Large intestine (tissue), 3 donors: ENCODE measurements at regions not wholly inside any gene's neighbourhood (a gene's known extent, or its start where the extent isn't known, plus 50 kb on each side); places are given as distances from the start of the nearest gene placed in this dataset.

Source experiments
- DNase-seq, 2 donors: peaks; one replicate each; pipeline versions ENCODE4 v3.0.0 to v3.0.0-alpha.2; 2013
- H3K27ac ChIP-seq: one replicate; pipeline ENCODE4 v1.5.1; 2013; ENCODE audit warnings: low read length
- H3K27me3 ChIP-seq: 2 replicates; pipeline ENCODE4 v1.6.1; 2013; ENCODE audit warnings: low read length; ENCODE audit not compliant: control insufficient read depth, insufficient read depth
- H3K36me3 ChIP-seq: 2 replicates; pipeline ENCODE4 v1.6.1; 2013; ENCODE audit warnings: low read length; ENCODE audit not compliant: control insufficient read depth, insufficient read depth
- H3K4me1 ChIP-seq: one replicate; pipeline ENCODE4 v1.6.1; 2013; ENCODE audit warnings: low read length; ENCODE audit not compliant: control insufficient read depth, insufficient read depth
- H3K4me3 ChIP-seq: one replicate; pipeline ENCODE4 v1.5.1; 2013; ENCODE audit warnings: low read length
- H3K9me3 ChIP-seq: one replicate; pipeline ENCODE4 v1.6.1; 2013; ENCODE audit warnings: mild to moderate bottlenecking, low read depth, low read length, moderate library complexity; ENCODE audit not compliant: control insufficient read depth
- WGBS: methylation state at CpG from one replicate; pipeline ENCODE4 v1.1.5; 2013; ENCODE audit warnings: low lambda C conversion rate; ENCODE audit not compliant: insufficient coverage; 5-methylcytosine and 5-hydroxymethylcytosine counted together

- DNase-seq = no peak
- H3K9me3 ChIP-seq = no peaks in the 10 kb centered on the region
- 100% methylated on average over 1 of the region's 3 CpGs for WGBS
- no peaks in the 10 kb centered on the region for H3K36me3 ChIP-seq
- no peaks in the 10 kb centered on the region for H3K27me3 ChIP-seq
- no peaks in the 10 kb centered on the region for H3K4me1 ChIP-seq
- H3K4me3 ChIP-seq = no peak overlapping the region
- H3K27ac ChIP-seq = no peak overlapping the region
Observed at GRCh38 chr2:123481406-123481805, 543.7 kb upstream of the CNTNAP5 start.

GRCh38 chr2:123485056-123485455 is 540.0 kb upstream of the CNTNAP5 start:
- Histone ChIP-seq H3K27ac (no peak overlapping the region), H3K4me1 (no peaks in the 10 kb centered on the region), H3K9me3 (no peaks in the 10 kb centered on the region), H3K27me3 (no peaks in the 10 kb centered on the region), H3K36me3 (no peaks in the 10 kb centered on the region), H3K4me3 (no peak overlapping the region)
- no CpG with 5 or more reads among the region's 1 CpG for WGBS
- DNase-seq = no peak

GRCh38 chr2:123493687-123494086 is 531.4 kb upstream of the CNTNAP5 start:
- Histone ChIP-seq H3K27ac (no peak overlapping the region), H3K9me3 (no peaks in the 10 kb centered on the region), H3K4me1 (no peaks in the 10 kb centered on the region), H3K36me3 (no peaks in the 10 kb centered on the region), H3K4me3 (no peak overlapping the region), H3K27me3 (no peaks in the 10 kb centered on the region)
- no peak for DNase-seq
- no CpG with 5 or more reads among the region's 1 CpG for WGBS

GRCh38 chr2:123495241-123495640 is 529.8 kb upstream of the CNTNAP5 start:
- no peak overlapping the region for H3K4me3 ChIP-seq
- no peak overlapping the region for H3K27ac ChIP-seq
- H3K27me3 ChIP-seq = no peaks in the 10 kb centered on the region
- H3K36me3 ChIP-seq = no peaks in the 10 kb centered on the region
- no peaks in the 10 kb centered on the region for H3K9me3 ChIP-seq
- no peaks in the 10 kb centered on the region for H3K4me1 ChIP-seq
- WGBS = no CpG with 5 or more reads among the region's 3 CpGs
- DNase-seq = no peak

- Histone ChIP-seq H3K27me3 (no peaks in the 10 kb centered on the region), H3K4me1 (no peaks in the 10 kb centered on the region), H3K27ac (no peak overlapping the region), H3K9me3 (no peaks in the 10 kb centered on the region), H3K36me3 (no peaks in the 10 kb centered on the region), H3K4me3 (no peak overlapping the region)
- WGBS = no CpG with 5 or more reads among the region's 1 CpG
- no peak for DNase-seq
Observed at GRCh38 chr2:123500346-123500745, 524.7 kb upstream of the CNTNAP5 start.

- DNase-seq = no peak
- H3K4me3 ChIP-seq = no peak overlapping the region
- H3K9me3 ChIP-seq = no peaks in the 10 kb centered on the region
- no peak overlapping the region for H3K27ac ChIP-seq
- no peaks in the 10 kb centered on the region for H3K4me1 ChIP-seq
- no peaks in the 10 kb centered on the region for H3K27me3 ChIP-seq
- no CpG with 5 or more reads among the region's 2 CpGs for WGBS
- H3K36me3 ChIP-seq = no peaks in the 10 kb centered on the region
Observed at GRCh38 chr2:123500988-123501387, 524.1 kb upstream of the CNTNAP5 start.

GRCh38 chr2:123502931-123503330 is 522.2 kb upstream of the CNTNAP5 start:
- DNase-seq = no peak
- Histone ChIP-seq H3K4me3 (no peak overlapping the region), H3K4me1 (no peaks in the 10 kb centered on the region), H3K27me3 (no peaks in the 10 kb centered on the region), H3K36me3 (no peaks in the 10 kb centered on the region), H3K27ac (no peak overlapping the region), H3K9me3 (no peaks in the 10 kb centered on the region)
- 20% methylated on average over 1 of the region's 4 CpGs for WGBS

- DNase-seq = no peak
Observed at GRCh38 chr2:123512547-123512946, 512.5 kb upstream of the CNTNAP5 start.

GRCh38 chr2:123513351-123513750 is 511.7 kb upstream of the CNTNAP5 start:
- Histone ChIP-seq H3K4me1 (no peaks in the 10 kb centered on the region), H3K27ac (no peak overlapping the region), H3K9me3 (no peaks in the 10 kb centered on the region), H3K27me3 (no peaks in the 10 kb centered on the region), H3K4me3 (no peak overlapping the region), H3K36me3 (no peaks in the 10 kb centered on the region)
- no CpG with 5 or more reads among the region's 1 CpG for WGBS
- DNase-seq = no peak

More at GRCh38 chr2:123512547-123512946, 512.5 kb upstream of the CNTNAP5 start:
- H3K36me3 ChIP-seq = no peaks in the 10 kb centered on the region
- no peak overlapping the region for H3K4me3 ChIP-seq
- 65% methylated on average over 3 of the region's 7 CpGs for WGBS
- H3K4me1 ChIP-seq = no peaks in the 10 kb centered on the region
- H3K9me3 ChIP-seq = no peaks in the 10 kb centered on the region
- H3K27ac ChIP-seq = no peak overlapping the region
- no peaks in the 10 kb centered on the region for H3K27me3 ChIP-seq

GRCh38 chr2:123514613-123515207 is 510.4 kb upstream of the CNTNAP5 start:
- no peak for DNase-seq
- WGBS = 86% methylated on average over 4 of the region's 9 CpGs
- H3K4me1 ChIP-seq = no peaks in the 10 kb centered on the region

GRCh38 chr2:123518367-123518766 is 506.7 kb upstream of the CNTNAP5 start:
- Histone ChIP-seq H3K36me3 (no peaks in the 10 kb centered on the region), H3K9me3 (no peaks in the 10 kb centered on the region), H3K4me1 (no peaks in the 10 kb centered on the region), H3K27me3 (no peaks in the 10 kb centered on the region), H3K4me3 (no peak overlapping the region), H3K27ac (no peak overlapping the region)
- WGBS = 87% methylated on average over 3 of the region's 3 CpGs
- peak in 1 of 2 donors; percentile 2 for DNase-seq

More at GRCh38 chr2:123514613-123515207, 510.4 kb upstream of the CNTNAP5 start:
- H3K9me3 ChIP-seq = no peaks in the 10 kb centered on the region
- no peaks in the 10 kb centered on the region for H3K27me3 ChIP-seq
- H3K36me3 ChIP-seq = no peaks in the 10 kb centered on the region
- no peak overlapping the region for H3K4me3 ChIP-seq
- H3K27ac ChIP-seq = no peak overlapping the region
